ENCODE measurements at regions not wholly inside any gene's neighbourhood (a gene's known extent, or its start where the extent isn't known, plus 50 kb on each side); places are given as distances from the start of the nearest gene placed in this dataset.

DNA sequence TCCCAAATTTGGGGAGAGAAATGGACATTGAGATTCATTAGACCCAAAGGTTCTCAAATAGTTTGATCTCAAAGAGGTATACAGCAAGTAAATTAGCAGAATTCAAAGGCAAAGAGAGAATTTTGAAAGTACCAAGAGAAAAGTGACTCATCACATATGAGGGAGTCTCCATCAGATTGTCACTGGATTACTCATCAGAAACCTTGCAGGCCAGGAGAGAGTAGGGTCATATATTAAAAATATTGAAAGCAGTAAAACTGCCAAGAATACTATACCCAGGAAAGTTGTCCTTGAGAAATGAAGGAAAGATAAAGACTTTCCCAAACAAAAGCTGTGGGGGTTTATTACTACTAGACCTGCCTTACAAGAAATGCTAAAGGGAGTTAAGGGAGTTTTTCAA lies 140.6 kb downstream of the TMEM168 start:
- no peak overlapping the region for H3K27ac Mint-ChIP-seq (ENCODE audit: unreplicated experiment)
- H3K27me3 Mint-ChIP-seq (ENCODE audit: low read depth), result peaks cover 2% of the 10 kb centered on the region
- H3K4me3 Mint-ChIP-seq (ENCODE audit: unreplicated experiment), result no peak overlapping the region
- H3K4me1 Mint-ChIP-seq (ENCODE audit: low read depth), result no peaks in the 10 kb centered on the region
- peaks cover 4% of the 10 kb centered on the region for H3K36me3 Mint-ChIP-seq (ENCODE audit: low read depth)
- no peak for DNase-seq (ENCODE audit: low spot score)
- TF ChIP-seq, protein P1, sequence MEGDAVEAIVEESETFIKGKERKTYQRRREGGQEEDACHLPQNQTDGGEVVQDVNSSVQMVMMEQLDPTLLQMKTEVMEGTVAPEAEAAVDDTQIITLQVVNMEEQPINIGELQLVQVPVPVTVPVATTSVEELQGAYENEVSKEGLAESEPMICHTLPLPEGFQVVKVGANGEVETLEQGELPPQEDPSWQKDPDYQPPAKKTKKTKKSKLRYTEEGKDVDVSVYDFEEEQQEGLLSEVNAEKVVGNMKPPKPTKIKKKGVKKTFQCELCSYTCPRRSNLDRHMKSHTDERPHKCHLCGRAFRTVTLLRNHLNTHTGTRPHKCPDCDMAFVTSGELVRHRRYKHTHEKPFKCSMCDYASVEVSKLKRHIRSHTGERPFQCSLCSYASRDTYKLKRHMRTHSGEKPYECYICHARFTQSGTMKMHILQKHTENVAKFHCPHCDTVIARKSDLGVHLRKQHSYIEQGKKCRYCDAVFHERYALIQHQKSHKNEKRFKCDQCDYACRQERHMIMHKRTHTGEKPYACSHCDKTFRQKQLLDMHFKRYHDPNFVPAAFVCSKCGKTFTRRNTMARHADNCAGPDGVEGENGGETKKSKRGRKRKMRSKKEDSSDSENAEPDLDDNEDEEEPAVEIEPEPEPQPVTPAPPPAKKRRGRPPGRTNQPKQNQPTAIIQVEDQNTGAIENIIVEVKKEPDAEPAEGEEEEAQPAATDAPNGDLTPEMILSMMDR (IDR thresholded peaks at IDR 0.05), result no peak
- peaks cover 27% of the 10 kb centered on the region for H3K9me3 Mint-ChIP-seq (ENCODE audit: low read depth)

DNA sequence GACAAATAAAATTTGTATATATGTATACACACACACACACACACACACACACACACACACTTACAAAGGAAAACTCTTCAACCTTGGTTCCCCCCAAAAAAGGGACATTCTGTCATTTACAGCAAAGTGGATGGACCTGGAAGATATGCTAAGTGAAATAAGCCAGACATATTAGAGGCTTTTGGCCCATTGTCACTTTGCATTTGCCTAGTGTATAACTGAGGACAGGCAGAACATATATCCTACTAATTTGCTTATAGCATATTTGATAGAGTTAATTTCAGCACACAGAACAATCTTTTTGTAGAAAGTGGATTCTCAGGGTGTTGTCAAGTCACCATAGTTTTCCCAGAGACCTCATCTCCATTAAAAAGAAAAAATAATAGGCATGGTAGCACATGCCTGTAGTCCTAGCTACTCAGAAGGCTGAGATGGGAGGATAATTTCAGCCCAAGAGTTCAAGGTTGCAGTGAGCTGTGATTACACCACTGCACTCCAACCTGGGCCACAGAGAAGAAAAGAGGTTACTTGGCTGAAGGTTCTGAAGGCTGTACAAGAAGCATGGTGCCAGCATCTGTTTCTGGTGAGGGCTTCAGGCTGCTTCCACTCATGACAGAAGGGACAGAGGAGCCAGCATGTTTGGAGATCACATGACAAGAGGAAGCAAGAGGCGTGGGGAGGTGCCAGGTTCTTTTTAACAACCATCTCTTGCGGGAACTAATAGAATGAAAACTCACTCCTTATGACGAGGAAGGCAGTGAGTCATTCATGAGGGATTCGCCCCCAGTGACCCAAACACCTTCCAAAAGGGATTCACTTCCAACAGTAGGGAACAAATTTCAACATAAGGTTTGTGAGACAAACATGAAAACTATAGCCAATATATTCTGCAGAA lies 135.6 kb downstream of the TMEM168 start:
- Mint-ChIP-seq H3K36me3 (ENCODE audit: low read depth) (no peaks in the 10 kb centered on the region), H3K27me3 (ENCODE audit: low read depth) (peaks cover 6% of the 10 kb centered on the region), H3K9me3 (ENCODE audit: low read depth) (peaks cover 15% of the 10 kb centered on the region), H3K27ac (ENCODE audit: unreplicated experiment) (no peak overlapping the region), H3K4me1 (ENCODE audit: low read depth) (no peaks in the 10 kb centered on the region), H3K4me3 (ENCODE audit: unreplicated experiment) (no peak overlapping the region)
- TF ChIP-seq, protein P1 (IDR thresholded peaks at IDR 0.05), result no peak
- DNase-seq (ENCODE audit: low spot score), result no peak

DNA sequence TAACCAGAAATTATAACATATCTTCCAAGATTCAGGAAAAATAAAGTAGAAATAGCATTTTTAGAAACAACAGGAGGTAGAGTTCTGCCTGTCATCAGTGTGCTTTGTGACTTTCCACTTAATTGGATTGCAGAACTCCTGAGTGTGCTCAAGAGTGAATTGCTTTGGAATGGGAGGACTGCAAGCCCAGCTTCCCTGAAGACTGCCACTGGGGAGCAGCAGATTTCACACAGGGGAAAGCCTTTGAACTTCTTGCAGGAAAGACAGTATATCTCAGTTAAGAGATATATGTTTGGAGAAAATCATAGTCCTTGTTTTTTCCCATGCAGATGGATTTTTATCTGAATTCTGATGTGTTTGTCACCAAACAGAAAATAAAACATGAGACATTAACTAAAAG lies 124.5 kb downstream of the TMEM168 start:
- no peak overlapping the region for H3K27ac Mint-ChIP-seq (ENCODE audit: unreplicated experiment)
- H3K4me3 Mint-ChIP-seq (ENCODE audit: unreplicated experiment), result no peak overlapping the region
- TF ChIP-seq, protein P1 (IDR thresholded peaks at IDR 0.05), result peak; percentile 50
- peaks cover 1% of the 10 kb centered on the region for H3K36me3 Mint-ChIP-seq (ENCODE audit: low read depth)
- H3K4me1 Mint-ChIP-seq (ENCODE audit: low read depth), result no peaks in the 10 kb centered on the region
- H3K9me3 Mint-ChIP-seq (ENCODE audit: low read depth), result peaks cover 10% of the 10 kb centered on the region
- no peak for DNase-seq (ENCODE audit: low spot score)
- peaks cover 3% of the 10 kb centered on the region for H3K27me3 Mint-ChIP-seq (ENCODE audit: low read depth)

DNA sequence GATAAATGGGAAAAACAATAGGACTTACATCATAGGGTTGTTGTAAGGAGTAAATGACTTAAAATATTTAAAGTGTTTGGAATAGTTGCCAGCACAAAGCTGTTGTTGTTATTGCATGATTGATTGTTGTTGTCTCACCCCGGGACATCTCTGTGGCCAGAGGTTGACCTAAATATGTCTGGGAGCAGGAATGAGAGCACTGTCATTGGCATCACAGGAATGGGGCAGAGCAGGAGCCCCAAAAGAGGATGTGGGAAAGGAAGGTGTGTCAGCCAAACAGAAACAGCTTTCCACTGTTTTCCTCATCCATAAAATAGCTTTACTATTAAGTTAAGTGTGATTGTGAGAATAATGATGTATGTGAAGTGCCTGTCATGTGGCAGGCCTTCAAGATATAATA lies 121.6 kb downstream of the TMEM168 start:
- Mint-ChIP-seq H3K4me1 (ENCODE audit: low read depth) (no peaks in the 10 kb centered on the region), H3K27me3 (ENCODE audit: low read depth) (peaks cover 6% of the 10 kb centered on the region), H3K36me3 (ENCODE audit: low read depth) (no peaks in the 10 kb centered on the region), H3K27ac (ENCODE audit: unreplicated experiment) (no peak overlapping the region), H3K4me3 (ENCODE audit: unreplicated experiment) (no peak overlapping the region), H3K9me3 (ENCODE audit: low read depth) (peaks cover 2% of the 10 kb centered on the region)
- TF ChIP-seq, protein P1 (IDR thresholded peaks at IDR 0.05), result no peak
- DNase-seq (ENCODE audit: low spot score), result no peak

DNA sequence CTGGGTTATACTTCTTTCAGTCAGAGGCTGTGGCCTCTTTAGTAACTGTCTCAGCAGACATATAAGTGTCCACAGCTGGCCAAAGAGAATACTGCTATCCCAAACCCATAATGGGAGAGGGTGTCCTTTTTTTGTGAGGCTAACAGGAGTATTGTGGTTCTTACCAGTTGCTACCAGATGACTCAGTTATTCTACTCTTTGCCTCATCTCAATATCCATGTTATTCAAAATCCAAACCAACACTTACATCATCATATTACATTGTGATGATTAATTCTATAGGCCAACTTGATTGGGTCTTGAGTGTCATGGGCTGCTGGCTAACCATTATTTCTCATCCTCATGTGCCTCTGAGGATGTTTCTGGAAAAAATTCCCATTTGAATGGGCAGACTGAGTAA lies 120.9 kb downstream of the TMEM168 start:
- Mint-ChIP-seq H3K36me3 (ENCODE audit: low read depth) (no peaks in the 10 kb centered on the region), H3K4me3 (ENCODE audit: unreplicated experiment) (no peak overlapping the region), H3K27me3 (ENCODE audit: low read depth) (peaks cover 10% of the 10 kb centered on the region), H3K4me1 (ENCODE audit: low read depth) (no peaks in the 10 kb centered on the region), H3K27ac (ENCODE audit: unreplicated experiment) (no peak overlapping the region), H3K9me3 (ENCODE audit: low read depth) (peaks cover 2% of the 10 kb centered on the region)
- no peak for DNase-seq (ENCODE audit: low spot score)
- TF ChIP-seq, protein P1 (IDR thresholded peaks at IDR 0.05), result no peak

All from chondrocyte (in vitro differentiated cells).